SK-N-SH treated with all-trans-retinoic acid at 6 μM for 48 hours (cell line): ENCODE measurements at regions not wholly inside any gene's neighbourhood (a gene's known extent, or its start where the extent isn't known, plus 50 kb on each side); places are given as distances from the start of the nearest gene placed in this dataset.
A peak's percentile ranks its signal among the peaks of the same experiment; 100 is the strongest.

Experiments used
- ATAC-seq: fragments of 200-7000 bp; cut with Tn5 transposase; 3 replicates; pipeline ENCODE4 v1.9.1; 2020; ENCODE audit warnings: mild to moderate bottlenecking, moderate library complexity
- ARNTL ChIP-seq: fragments of 450-650 bp; formaldehyde crosslinking; IDR thresholded peaks from 2 replicates; pipeline ENCODE4 v1.5.0; 2020; ENCODE audit warnings: low read depth, mild to moderate bottlenecking, moderate library complexity, borderline replicate concordance
- BACH2 ChIP-seq: fragments of 250-450 bp; sonication (Bioruptor Pico); IDR thresholded peaks from 2 replicates; pipeline ENCODE4 v1.9.0; 2021; ENCODE audit warnings: mild to moderate bottlenecking, borderline replicate concordance
- CREB5 ChIP-seq: fragments of 250-450 bp; sonication (Bioruptor Pico); IDR thresholded peaks from 2 replicates; pipeline ENCODE4 v1.5.1; 2020; ENCODE audit warnings: low read depth, mild to moderate bottlenecking, moderate library complexity
- CSDC2 ChIP-seq: fragments of 250-450 bp; sonication (Bioruptor Pico); IDR thresholded peaks from 2 replicates; pipeline ENCODE4 v1.5.0; 2020; ENCODE audit warnings: mild to moderate bottlenecking, moderate library complexity
- CSRNP3 ChIP-seq: fragments of 250-450 bp; sonication (Bioruptor Pico); IDR thresholded peaks from 2 replicates; pipeline ENCODE4 v1.5.1; 2021; ENCODE audit warnings: mild to moderate bottlenecking, moderate library complexity
- ESRRG ChIP-seq: fragments of 250-450 bp; sonication (Bioruptor Pico); IDR thresholded peaks from 2 replicates; pipeline ENCODE4 v1.6.1; 2021; ENCODE audit warnings: mild to moderate bottlenecking
- GLIS3 ChIP-seq: fragments of 250-450 bp; sonication (Bioruptor Pico); IDR thresholded peaks from 2 replicates; pipeline ENCODE4 v1.5.0; 2020; ENCODE audit warnings: mild to moderate bottlenecking, moderate library complexity
- ISL1 ChIP-seq: fragments of 250-450 bp; sonication (Bioruptor Pico); IDR thresholded peaks from 2 replicates; pipeline ENCODE4 v2.1.2; 2022; ENCODE audit warnings: mild to moderate bottlenecking, moderate library complexity
- OSR1 ChIP-seq: fragments of 250-450 bp; sonication (Bioruptor Pico); IDR thresholded peaks from 2 replicates; pipeline ENCODE4 v1.8.0; 2022; ENCODE audit warnings: moderate library complexity, mild to moderate bottlenecking, inconsistent platforms
- POU6F1 ChIP-seq: fragments of 250-450 bp; sonication (Bioruptor Pico); IDR thresholded peaks from 2 replicates; pipeline ENCODE4 v1.8.0; 2021; ENCODE audit warnings: low read depth, mild to moderate bottlenecking, moderate library complexity, borderline replicate concordance
- PPARA ChIP-seq: fragments of 250-450 bp; sonication (Bioruptor Pico); IDR thresholded peaks from 2 replicates; pipeline ENCODE4 v1.5.0; 2020; ENCODE audit warnings: mild to moderate bottlenecking, borderline replicate concordance
- RARB ChIP-seq: fragments of 250-450 bp; sonication (Bioruptor Pico); IDR thresholded peaks from 2 replicates; pipeline ENCODE4 v1.8.0; 2021; ENCODE audit warnings: mild to moderate bottlenecking, moderate library complexity
- SNAI2 ChIP-seq: fragments of 250-450 bp; sonication (Bioruptor Pico); IDR thresholded peaks from 2 replicates; pipeline ENCODE4 v1.5.0; 2020; ENCODE audit warnings: mild to moderate bottlenecking, moderate library complexity
- TCF4 ChIP-seq: fragments of 250-450 bp; sonication (Bioruptor Pico); IDR thresholded peaks from 2 replicates; pipeline ENCODE4 v1.8.0; 2021; ENCODE audit warnings: mild to moderate bottlenecking, moderate library complexity, borderline replicate concordance
- TOX ChIP-seq: fragments of 250-450 bp; sonication (Bioruptor Pico); IDR thresholded peaks from 2 replicates; pipeline ENCODE4 v1.8.0; 2021; ENCODE audit warnings: mild to moderate bottlenecking, moderate library complexity, borderline replicate concordance
- TSHZ2 ChIP-seq: fragments of 250-450 bp; sonication (Bioruptor Pico); IDR thresholded peaks from 2 replicates; pipeline ENCODE4 v1.5.0; 2020; ENCODE audit warnings: mild to moderate bottlenecking, moderate library complexity
- ZFP3 ChIP-seq: fragments of 250-450 bp; sonication (Bioruptor Pico); IDR thresholded peaks from 2 replicates; pipeline ENCODE4 v1.5.0; 2020; ENCODE audit warnings: mild to moderate bottlenecking, moderate library complexity
- ZFP30 ChIP-seq: fragments of 450-650 bp; formaldehyde crosslinking; IDR thresholded peaks from 2 replicates; pipeline ENCODE4 v1.5.0; 2022; ENCODE audit warnings: mild to moderate bottlenecking, moderate library complexity
- ZNF565 ChIP-seq: fragments of 450-650 bp; formaldehyde crosslinking; conservative IDR thresholded peaks from 2 replicates; pipeline ENCODE4 v1.5.0; 2020; ENCODE audit warnings: low read depth, mild to moderate bottlenecking, moderate library complexity
- ZNF70 ChIP-seq: fragments of 450-650 bp; formaldehyde crosslinking; IDR thresholded peaks from 2 replicates; pipeline ENCODE4 v1.5.0; 2020; ENCODE audit warnings: mild to moderate bottlenecking, moderate library complexity
- ZNF8 ChIP-seq: fragments of 450-650 bp; formaldehyde crosslinking; IDR thresholded peaks from 2 replicates; pipeline ENCODE4 v1.5.0; 2020; ENCODE audit warnings: mild to moderate bottlenecking, moderate library complexity

- ATAC-seq, result no peak
- TF ChIP-seq BACH2 (CRISPR knock-in tag) (no peak), ZNF70 (CRISPR knock-in tag) (no peak), CSDC2 (CRISPR knock-in tag) (no peak), TCF4 (CRISPR knock-in tag) (no peak), ARNTL (no peak), CREB5 (CRISPR knock-in tag) (no peak), ZFP30 (CRISPR knock-in tag) (no peak), RARB (no peak), TSHZ2 (CRISPR knock-in tag) (no peak), TOX (CRISPR knock-in tag) (no peak), CSRNP3 (no peak), ZNF8 (CRISPR knock-in tag) (no peak), ZNF565 (CRISPR knock-in tag) (no peak), GLIS3 (CRISPR knock-in tag) (no peak)
These were observed 716.3 kb downstream of the TSN start for GRCh38 chr2:122471753-122472152.

GRCh38 chr2:122478117-122478516 is 722.7 kb downstream of the TSN start:
- TF ChIP-seq ESRRG (CRISPR knock-in tag) (no peak), ARNTL (no peak), OSR1 (CRISPR knock-in tag) (no peak), GLIS3 (CRISPR knock-in tag) (no peak), CREB5 (CRISPR knock-in tag) (no peak), SNAI2 (CRISPR knock-in tag) (no peak), RARB (no peak), TOX (CRISPR knock-in tag) (no peak), POU6F1 (CRISPR knock-in tag) (no peak), BACH2 (CRISPR knock-in tag) (no peak), ZFP3 (CRISPR knock-in tag) (no peak), TCF4 (CRISPR knock-in tag) (no peak), ZNF565 (CRISPR knock-in tag) (no peak), ISL1 (CRISPR knock-in tag) (no peak), CSRNP3 (no peak)
- no peak for ATAC-seq

GRCh38 chr2:122478771-122479170 is 723.3 kb downstream of the TSN start:
- TF ChIP-seq ISL1 (CRISPR knock-in tag) (peak; percentile 13; the same call in 1 of the 2 replicates), PPARA (no peak), ARNTL (no peak), ZNF8 (CRISPR knock-in tag) (no peak)
- no peak for ATAC-seq
